ENCODE measurements at regions not wholly inside any gene's neighbourhood (a gene's known extent, or its start where the extent isn't known, plus 50 kb on each side); places are given as distances from the start of the nearest gene placed in this dataset.

- TF ChIP-seq CTCF (IDR thresholded peaks at IDR 0.05; ENCODE audit: low read depth, low read length, poor library complexity, severe bottlenecking) (no peak), EZH2phosphoT487 (IDR thresholded peaks at IDR 0.05; ENCODE audit: borderline replicate concordance, low read length) (no peak)
These were observed 1272.5 kb upstream of the CDH2 start for GRCh38 chr18:29449424-29449823.

Measured in DOHH2 (cell line).